Heart right ventricle (tissue), 16 donors: ENCODE measurements at regions not wholly inside any gene's neighbourhood (a gene's known extent, or its start where the extent isn't known, plus 50 kb on each side); places are given as distances from the start of the nearest gene placed in this dataset.

ENCODE experiments used
- ATAC-seq, 8 donors: fragments of 200-7000 bp; cut with Tn5 transposase; one replicate each; pipeline ENCODE4 v1.9.1; 2020; ENCODE audit warnings: mild to moderate bottlenecking in 8 of 8, moderate library complexity in 8 of 8, moderate number of reproducible peaks in 1 of 8
- DNase-seq, 2 donors: peaks; one replicate each; pipeline ENCODE4 v3.0.0-alpha.2; 2020
- H3K27ac ChIP-seq, 10 donors: fragments of 200-600 bp; sonication (generic) in 2 of 10; one replicate each; pipeline versions ENCODE4 v1.5.0 to v1.8.0; 2020 to 2022; ENCODE audit warnings: mild to moderate bottlenecking in 3 of 10
- H3K27me3 ChIP-seq, 7 donors: fragments of 200-600 bp; one replicate each; pipeline ENCODE4 v1.8.0; 2021 to 2022; ENCODE audit warnings: mild to moderate bottlenecking in 2 of 7
- H3K36me3 ChIP-seq, 9 donors: fragments of 200-600 bp; sonication (generic) in 1 of 9; one replicate each; pipeline versions ENCODE4 v1.5.0 to v1.8.0; 2020 to 2022; ENCODE audit warnings: mild to moderate bottlenecking in 2 of 9
- H3K4me1 ChIP-seq, 9 donors: fragments of 200-600 bp; sonication (generic) in 1 of 9; one replicate each; pipeline versions ENCODE4 v1.5.0 to v1.8.0; 2020 to 2022; ENCODE audit warnings: mild to moderate bottlenecking in 4 of 9
- H3K4me3 ChIP-seq, 10 donors: fragments of 200-600 bp; sonication (generic) in 2 of 10; one replicate each; pipeline versions ENCODE4 v1.5.0 to v1.8.0; 2020 to 2022; ENCODE audit warnings: mild to moderate bottlenecking in 7 of 10, moderate library complexity in 2 of 10
- H3K9me3 ChIP-seq, 11 donors: fragments of 200-600 bp in 10 of 11; sonication (generic) in 2 of 11; one replicate each; pipeline versions ENCODE4 v1.5.0 to v1.8.0; 2013 to 2022; ENCODE audit warnings: mild to moderate bottlenecking in 2 of 11, control low read depth in 1 of 11, moderate library complexity in 1 of 11
- CTCF ChIP-seq, 9 donors: fragments of 200-600 bp; sonication (generic) in 2 of 9; IDR thresholded peaks; one replicate each; pipeline versions ENCODE4 v1.5.0 to v1.8.0; 2021 to 2022; ENCODE audit warnings: antibody characterized with exemption in 9 of 9, mild to moderate bottlenecking in 5 of 9, moderate library complexity in 1 of 9
- WGBS, 2 donors: extraction: QIAGEN DNeasy Blood & Tissue Kit; methylation state at CpG; one replicate each; pipeline ENCODE4 v1.1.7; 2013; ENCODE audit warnings: inconsistent platforms in 1 of 2; 5-methylcytosine and 5-hydroxymethylcytosine counted together
- intact Hi-C, 10 donors: fragments of 100-400 bp; cut with DNase I; formaldehyde crosslinking; loops; one replicate each; pipeline versions ENCODE4 v1.11.1 to v1.14.2; 2022
- donor health status: Arrhythmogenic right ventricular cardiomyopathy.
- donor health status: ischemic (EF 13 %, LVEDD 7.1; RV severe dilation, severe dysfunction).
- donor health status: healthy with polysubstance abuse.
- donor health status: DM: no; HTN: yes; CAD: no.
- donor health status: DM: no; HTN: no; CAD: no.
- donor health status: ischemic (EF 25% LVEDD 6.9; RV normal size, moderate dysfunction).
- donor health status: ischemic (EF 25% LVEDD 5.7; RV mildly dilated, moderate dysfunction).
- donor health status: healthy.
- donor health status: DM: yes; HTN: yes; CAD: no.
- donor health status: Ischemic cardiomyopathy.
- donor health status: ischemic (EF 35%, LVEDD 5.7; RV mildly dilated, moderate dysfunction).
- donor health status: nonischemic (EF 11% LVEDD 7.7; RV severe dilation, severe dysfunction).
- donor health status: DM: yes; HTN: yes; CAD: no.
- donor health status: PGD.
- donor health status: ischemic (EF 29% LVEDD 5.4; RV normal size, mild dysfunction).
- donor health status: nonischemic (EF 23%, LVEDD 6.1; RV moderate dilation, normal function).

- no peak for TF ChIP-seq CTCF (IDR thresholded peaks at IDR 0.05)
- peaks cover 0 to 12% (median 0%) of the 10 kb centered on the region in 11 donors for H3K9me3 ChIP-seq
- 60 to 76% methylated on average over 2 of the region's 2 CpGs for WGBS, 2 donors
- intact Hi-C loops: no loop called here
- no peaks in the 10 kb centered on the region for H3K36me3 ChIP-seq
- DNase-seq (no peak), ATAC-seq (no peak)
- no peak overlapping the region for H3K4me3 ChIP-seq
- H3K27ac ChIP-seq: no peak overlapping the region
- H3K4me1 ChIP-seq: no peaks in the 10 kb centered on the region
- no peaks in the 10 kb centered on the region for H3K27me3 ChIP-seq
These were observed 1517.0 kb downstream of the ADGRL3 start for GRCh38 chr4:62717154-62717553.

- DNase-seq (no peak), ATAC-seq (no peak)
- Histone ChIP-seq H3K27ac (no peak overlapping the region), H3K9me3 (peaks cover 0 to 12% (median 0%) of the 10 kb centered on the region in 11 donors), H3K4me3 (no peak overlapping the region), H3K36me3 (no peaks in the 10 kb centered on the region), H3K4me1 (no peaks in the 10 kb centered on the region), H3K27me3 (no peaks in the 10 kb centered on the region)
- no peak for TF ChIP-seq CTCF (IDR thresholded peaks at IDR 0.05)
- intact Hi-C loops: no loop called here
- 67 to 70% methylated on average over 1 of the region's 1 CpG for WGBS, 2 donors
These were observed 1511.4 kb downstream of the ADGRL3 start for GRCh38 chr4:62711575-62711974.

GRCh38 chr4:62709618-62710252, 1509.6 kb downstream of the ADGRL3 start:
- TF ChIP-seq CTCF (IDR thresholded peaks at IDR 0.05): peak; percentile 26 to 71 (median 59)
- Histone ChIP-seq H3K36me3 (no peaks in the 10 kb centered on the region), H3K27ac (no peak overlapping the region), H3K9me3 (no peaks in the 10 kb centered on the region), H3K4me1 (no peaks in the 10 kb centered on the region), H3K4me3 (peak overlapping the region in 6 of 10 donors; percentile 23 to 46 (median 36)), H3K27me3 (no peaks in the 10 kb centered on the region)
- ATAC-seq: peak in 5 of 8 donors; percentile 29 to 59 (median 50)
- no peak for DNase-seq
- intact Hi-C loops: loop anchor here in 4 of 10 donors (5.0 to 10.0 kb wide), 2 partner anchors 112 to 115 kb away; no protein-coding TSS in a partner anchor
- WGBS, 2 donors: 46 to 53% methylated on average over 3 of the region's 3 CpGs

GRCh38 chr4:62706423-62706822, 1506.3 kb downstream of the ADGRL3 start:
- TF ChIP-seq CTCF (IDR thresholded peaks at IDR 0.05): no peak
- no peak for ATAC-seq
- H3K27me3 ChIP-seq: no peaks in the 10 kb centered on the region
- no peak overlapping the region for H3K27ac ChIP-seq
- no peaks in the 10 kb centered on the region for H3K36me3 ChIP-seq
- no peak for DNase-seq
- no peaks in the 10 kb centered on the region for H3K9me3 ChIP-seq
- WGBS, 2 donors: 86 to 94% methylated on average over 2 of the region's 2 CpGs
- no peak overlapping the region for H3K4me3 ChIP-seq
- no peaks in the 10 kb centered on the region for H3K4me1 ChIP-seq
- intact Hi-C loops: loop anchor here in 4 of 10 donors (5.0 to 10.0 kb wide), 2 partner anchors 109 to 112 kb away; no protein-coding TSS in a partner anchor
